ENCODE measurements at regions not wholly inside any gene's neighbourhood (a gene's known extent, or its start where the extent isn't known, plus 50 kb on each side); places are given as distances from the start of the nearest gene placed in this dataset.
A peak's percentile ranks its signal among the peaks of the same experiment; 100 is the strongest.

DNA sequence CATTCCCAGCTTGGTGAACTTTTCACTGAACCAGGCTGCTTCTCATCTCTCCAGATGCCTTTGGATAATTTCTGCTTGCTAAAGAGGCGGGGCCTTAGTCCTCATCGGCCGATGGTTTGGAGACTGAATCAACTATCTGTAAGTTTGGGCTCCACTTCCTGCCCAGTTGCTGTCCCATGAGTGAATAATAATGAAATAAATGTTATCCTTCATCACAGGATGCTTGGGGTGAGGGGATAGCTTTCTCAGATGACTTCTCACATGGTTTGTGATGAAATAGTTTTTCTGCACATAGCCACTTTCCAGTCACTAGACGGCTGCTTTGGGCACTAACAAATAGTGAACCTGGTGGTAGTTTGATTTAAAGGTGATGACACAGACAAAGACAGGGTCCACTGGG, 376.6 kb upstream of the TRIB2 start:
- TF ChIP-seq GATA3 (IDR thresholded peaks at IDR 0.05; ENCODE audit: low read depth, low read length) (no peak), GATA2 (IDR thresholded peaks at IDR 0.05; ENCODE audit: low read depth, low read length) (no peak)

DNA sequence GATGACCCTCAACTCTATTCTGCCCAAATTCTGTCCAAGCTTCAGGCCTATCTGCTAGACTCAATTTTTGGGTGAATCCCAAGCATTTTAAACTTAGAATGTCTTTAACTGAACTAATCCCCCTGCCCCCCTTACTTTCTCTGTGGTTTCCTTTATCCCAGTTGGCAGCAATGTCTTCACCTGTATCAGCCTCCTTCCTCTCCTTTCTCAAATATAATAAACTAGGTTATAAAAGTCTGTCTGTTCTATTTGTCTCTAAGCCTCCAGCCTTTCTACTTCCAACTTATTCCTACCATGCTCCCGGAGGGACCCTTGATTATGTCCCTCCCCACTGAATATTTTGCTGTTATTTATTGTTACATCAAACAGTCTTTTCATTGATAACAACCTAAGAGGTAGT, 375.5 kb upstream of the TRIB2 start:
- TF ChIP-seq GATA3 (IDR thresholded peaks at IDR 0.05; ENCODE audit: low read depth, low read length) (no peak), GATA2 (IDR thresholded peaks at IDR 0.05; ENCODE audit: low read depth, low read length) (no peak)

GRCh38 chr2:12341920-12342319, 374.8 kb upstream of the TRIB2 start:
- no peak for TF ChIP-seq GATA3 (IDR thresholded peaks at IDR 0.05; ENCODE audit: low read depth, low read length)
- TF ChIP-seq GATA2 (IDR thresholded peaks at IDR 0.05; ENCODE audit: low read depth, low read length) = no peak

GRCh38 chr2:12343141-12343540, 373.6 kb upstream of the TRIB2 start:
- no peak for TF ChIP-seq GATA2 (IDR thresholded peaks at IDR 0.05; ENCODE audit: low read depth, low read length)
- TF ChIP-seq GATA3 (IDR thresholded peaks at IDR 0.05; ENCODE audit: low read depth, low read length) = no peak

DNA sequence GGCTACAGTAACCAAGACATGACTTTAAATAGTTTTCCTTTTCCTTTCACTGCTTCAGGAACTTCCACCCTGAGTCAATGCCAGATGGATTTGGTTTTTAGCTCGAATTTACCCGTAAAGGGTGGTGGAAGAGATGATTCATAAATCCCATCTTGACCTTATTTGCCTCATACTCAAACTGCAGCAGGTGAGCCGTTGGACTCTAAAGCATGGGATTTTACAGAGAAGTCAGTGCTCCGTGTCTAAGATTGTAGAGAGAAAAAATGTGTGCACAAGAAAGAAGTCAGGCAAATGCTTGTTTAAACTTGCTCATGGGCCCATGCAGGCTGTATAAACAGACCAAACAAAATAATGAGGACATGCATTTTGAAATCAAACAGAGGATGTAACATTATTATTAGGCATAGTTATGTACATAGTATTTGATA, 369.7 kb upstream of the TRIB2 start:
- no peak for TF ChIP-seq GATA2 (IDR thresholded peaks at IDR 0.05; ENCODE audit: low read depth, low read length)
- no peak for TF ChIP-seq GATA3 (IDR thresholded peaks at IDR 0.05; ENCODE audit: low read depth, low read length)

GRCh38 chr2:12348216-12348615, 368.5 kb upstream of the TRIB2 start:
- TF ChIP-seq GATA3 (IDR thresholded peaks at IDR 0.05; ENCODE audit: low read depth, low read length) (no peak), GATA2 (IDR thresholded peaks at IDR 0.05; ENCODE audit: low read depth, low read length) (no peak)

DNA sequence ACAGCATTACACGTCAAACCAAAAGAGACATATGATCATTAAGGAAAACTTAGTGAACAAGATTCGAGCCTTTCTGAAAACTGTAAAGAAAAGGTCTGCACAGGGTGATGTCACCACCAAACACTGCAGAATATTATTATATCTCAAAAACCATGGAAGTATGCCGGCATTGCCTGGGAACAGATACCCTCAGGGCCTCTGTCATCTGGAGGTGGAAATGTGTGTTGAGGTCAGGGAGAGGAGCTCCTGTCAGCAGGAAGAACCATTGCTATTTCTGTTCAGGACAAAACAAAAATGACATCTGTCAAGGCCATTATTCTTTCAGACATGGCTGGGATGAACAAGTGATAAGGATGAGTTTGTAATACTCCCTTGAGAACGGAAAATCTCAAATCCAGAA, 365.9 kb upstream of the TRIB2 start:
- no peak for TF ChIP-seq GATA3 (IDR thresholded peaks at IDR 0.05; ENCODE audit: low read depth, low read length)
- no peak for TF ChIP-seq GATA2 (IDR thresholded peaks at IDR 0.05; ENCODE audit: low read depth, low read length)

- TF ChIP-seq GATA3 (IDR thresholded peaks at IDR 0.05; ENCODE audit: low read depth, low read length) = no peak
- no peak for TF ChIP-seq GATA2 (IDR thresholded peaks at IDR 0.05; ENCODE audit: low read depth, low read length)
These were observed 363.8 kb upstream of the TRIB2 start for GRCh38 chr2:12352889-12353288.

- TF ChIP-seq GATA3 (IDR thresholded peaks at IDR 0.05; ENCODE audit: low read depth, low read length) = no peak
- TF ChIP-seq GATA2 (IDR thresholded peaks at IDR 0.05; ENCODE audit: low read depth, low read length) = peak; percentile 18; the same call in 1 of the 2 replicates
These were observed 355.2 kb upstream of the TRIB2 start for GRCh38 chr2:12361506-12361905.

DNA sequence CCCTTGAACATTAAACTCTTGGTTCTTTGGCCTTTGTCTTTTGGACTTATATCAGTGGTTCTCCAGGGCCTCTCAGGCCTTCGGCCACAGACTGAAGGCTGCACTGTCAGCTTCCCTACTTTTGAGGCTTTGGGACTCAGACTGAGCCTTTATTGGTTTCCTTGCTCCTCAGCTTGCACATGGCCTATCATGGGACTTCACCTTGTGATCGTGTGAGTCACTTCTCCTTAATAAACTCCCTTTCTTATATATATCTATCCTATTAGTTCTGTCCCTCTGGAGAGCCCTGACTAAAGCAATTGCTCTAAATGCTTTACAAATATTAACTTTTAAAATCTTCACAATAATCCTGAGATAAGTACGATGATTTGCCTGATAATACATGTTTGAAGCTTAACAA, 353.6 kb upstream of the TRIB2 start:
- TF ChIP-seq GATA2 (IDR thresholded peaks at IDR 0.05; ENCODE audit: low read depth, low read length) (no peak), GATA3 (IDR thresholded peaks at IDR 0.05; ENCODE audit: low read depth, low read length) (no peak)

- no peak for TF ChIP-seq GATA3 (IDR thresholded peaks at IDR 0.05; ENCODE audit: low read depth, low read length)
- no peak for TF ChIP-seq GATA2 (IDR thresholded peaks at IDR 0.05; ENCODE audit: low read depth, low read length)
These were observed 353.2 kb upstream of the TRIB2 start for GRCh38 chr2:12363569-12363968.

DNA sequence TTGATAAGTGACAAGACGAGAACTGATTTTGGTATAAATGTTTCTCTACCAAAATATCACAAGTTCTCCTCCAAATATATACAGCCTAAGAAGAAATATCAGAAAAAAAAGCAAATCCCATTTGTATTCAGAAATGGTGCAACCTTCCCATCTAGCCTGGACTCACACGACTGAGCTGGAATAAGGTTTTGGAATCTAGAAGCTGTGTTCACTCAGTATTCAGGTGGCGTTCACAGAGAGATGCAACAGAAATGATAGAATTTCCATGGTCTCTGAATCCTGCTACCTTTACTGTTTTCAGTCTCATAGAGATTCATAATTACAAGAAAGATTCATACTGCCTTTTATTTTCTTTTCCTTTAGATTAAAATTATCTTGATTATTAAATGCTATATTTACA, 347.2 kb upstream of the TRIB2 start:
- no peak for TF ChIP-seq GATA3 (IDR thresholded peaks at IDR 0.05; ENCODE audit: low read depth, low read length)
- TF ChIP-seq GATA2 (IDR thresholded peaks at IDR 0.05; ENCODE audit: low read depth, low read length) = no peak

GRCh38 chr2:12376025-12376424, 340.7 kb upstream of the TRIB2 start:
- TF ChIP-seq GATA3 (IDR thresholded peaks at IDR 0.05; ENCODE audit: low read depth, low read length) (no peak), GATA2 (IDR thresholded peaks at IDR 0.05; ENCODE audit: low read depth, low read length) (no peak)

GRCh38 chr2:12379143-12379542, 337.6 kb upstream of the TRIB2 start:
- TF ChIP-seq GATA2 (IDR thresholded peaks at IDR 0.05; ENCODE audit: low read depth, low read length) (no peak), GATA3 (IDR thresholded peaks at IDR 0.05; ENCODE audit: low read depth, low read length) (no peak)

- no peak for TF ChIP-seq GATA3 (IDR thresholded peaks at IDR 0.05; ENCODE audit: low read depth, low read length)
- no peak for TF ChIP-seq GATA2 (IDR thresholded peaks at IDR 0.05; ENCODE audit: low read depth, low read length)
These were observed 335.0 kb upstream of the TRIB2 start for GRCh38 chr2:12381543-12382325.

Data from SH-SY5Y (cell line).